ENCODE measurements at regions not wholly inside any gene's neighbourhood (a gene's known extent, or its start where the extent isn't known, plus 50 kb on each side); places are given as distances from the start of the nearest gene placed in this dataset.
"Not testable (repeated sequence)": the region's sequence is repeated elsewhere in the genome, so short reads cannot be mapped to it uniquely, and the experiment has no call there.

GRCh38 chr7:119951614-119952013 lies 321.4 kb upstream of the KCND2 start:
- H3K9me3 ChIP-seq (ENCODE audit: low read depth, low read length); H3K4me1 ChIP-seq (ENCODE audit: insufficient read depth, low read length); H3K4me3 ChIP-seq (ENCODE audit: low read length); H3K27me3 ChIP-seq (ENCODE audit: insufficient read depth, low read length): not testable (repeated sequence)

GRCh38 chr7:119957335-119957734 lies 315.6 kb upstream of the KCND2 start:
- Histone ChIP-seq H3K4me3 (ENCODE audit: low read length) (no peak overlapping the region), H3K4me1 (ENCODE audit: insufficient read depth, low read length) (no peaks in the 10 kb centered on the region), H3K9me3 (ENCODE audit: low read depth, low read length) (no peaks in the 10 kb centered on the region), H3K27me3 (ENCODE audit: insufficient read depth, low read length) (no peaks in the 10 kb centered on the region)

GRCh38 chr7:119959811-119960210 lies 313.2 kb upstream of the KCND2 start:
- Histone ChIP-seq H3K4me1 (ENCODE audit: insufficient read depth, low read length) (no peaks in the 10 kb centered on the region), H3K4me3 (ENCODE audit: low read length) (no peak overlapping the region), H3K27me3 (ENCODE audit: insufficient read depth, low read length) (no peaks in the 10 kb centered on the region), H3K9me3 (ENCODE audit: low read depth, low read length) (no peaks in the 10 kb centered on the region)

- Histone ChIP-seq H3K27me3 (ENCODE audit: insufficient read depth, low read length) (no peaks in the 10 kb centered on the region), H3K9me3 (ENCODE audit: low read depth, low read length) (no peaks in the 10 kb centered on the region), H3K4me1 (ENCODE audit: insufficient read depth, low read length) (no peaks in the 10 kb centered on the region), H3K4me3 (ENCODE audit: low read length) (no peak overlapping the region)
Observed at GRCh38 chr7:119963654-119964053, 309.3 kb upstream of the KCND2 start.

GRCh38 chr7:119964065-119964464 lies 308.9 kb upstream of the KCND2 start:
- H3K27me3 ChIP-seq (ENCODE audit: insufficient read depth, low read length): no peaks in the 10 kb centered on the region
- H3K4me3 ChIP-seq (ENCODE audit: low read length): no peak overlapping the region
- H3K4me1 ChIP-seq (ENCODE audit: insufficient read depth, low read length): no peaks in the 10 kb centered on the region
- no peaks in the 10 kb centered on the region for H3K9me3 ChIP-seq (ENCODE audit: low read depth, low read length)

GRCh38 chr7:119964788-119965542 lies 308.0 kb upstream of the KCND2 start:
- Histone ChIP-seq H3K4me1 (ENCODE audit: insufficient read depth, low read length) (no peaks in the 10 kb centered on the region), H3K9me3 (ENCODE audit: low read depth, low read length) (no peaks in the 10 kb centered on the region), H3K27me3 (ENCODE audit: insufficient read depth, low read length) (no peaks in the 10 kb centered on the region), H3K4me3 (ENCODE audit: low read length) (no peak overlapping the region)

GRCh38 chr7:119967221-119967620 lies 305.8 kb upstream of the KCND2 start:
- Histone ChIP-seq H3K9me3 (ENCODE audit: low read depth, low read length) (no peaks in the 10 kb centered on the region), H3K4me3 (ENCODE audit: low read length) (no peak overlapping the region), H3K27me3 (ENCODE audit: insufficient read depth, low read length) (no peaks in the 10 kb centered on the region), H3K4me1 (ENCODE audit: insufficient read depth, low read length) (no peaks in the 10 kb centered on the region)

- H3K27me3 ChIP-seq (ENCODE audit: insufficient read depth, low read length); H3K9me3 ChIP-seq (ENCODE audit: low read depth, low read length); H3K4me1 ChIP-seq (ENCODE audit: insufficient read depth, low read length); H3K4me3 ChIP-seq (ENCODE audit: low read length): not testable (repeated sequence)
Observed at GRCh38 chr7:119968411-119968810, 304.6 kb upstream of the KCND2 start.

GRCh38 chr7:119969054-119969453 lies 303.9 kb upstream of the KCND2 start:
- Histone ChIP-seq H3K4me1 (ENCODE audit: insufficient read depth, low read length) (no peaks in the 10 kb centered on the region), H3K9me3 (ENCODE audit: low read depth, low read length) (no peaks in the 10 kb centered on the region), H3K4me3 (ENCODE audit: low read length) (no peak overlapping the region), H3K27me3 (ENCODE audit: insufficient read depth, low read length) (no peaks in the 10 kb centered on the region)

GRCh38 chr7:119969763-119970162 lies 303.2 kb upstream of the KCND2 start:
- H3K27me3 ChIP-seq (ENCODE audit: insufficient read depth, low read length): no peaks in the 10 kb centered on the region
- no peaks in the 10 kb centered on the region for H3K9me3 ChIP-seq (ENCODE audit: low read depth, low read length)
- H3K4me1 ChIP-seq (ENCODE audit: insufficient read depth, low read length): no peaks in the 10 kb centered on the region
- H3K4me3 ChIP-seq (ENCODE audit: low read length): no peak overlapping the region

GRCh38 chr7:119974972-119975371 lies 298.0 kb upstream of the KCND2 start:
- H3K4me3 ChIP-seq (ENCODE audit: low read length): no peak overlapping the region
- no peaks in the 10 kb centered on the region for H3K9me3 ChIP-seq (ENCODE audit: low read depth, low read length)
- H3K4me1 ChIP-seq (ENCODE audit: insufficient read depth, low read length): no peaks in the 10 kb centered on the region
- H3K27me3 ChIP-seq (ENCODE audit: insufficient read depth, low read length): no peaks in the 10 kb centered on the region

GRCh38 chr7:119982884-119983283 lies 290.1 kb upstream of the KCND2 start:
- H3K27me3 ChIP-seq (ENCODE audit: insufficient read depth, low read length): no peaks in the 10 kb centered on the region
- H3K4me3 ChIP-seq (ENCODE audit: low read length): no peak overlapping the region
- H3K4me1 ChIP-seq (ENCODE audit: insufficient read depth, low read length): no peaks in the 10 kb centered on the region
- H3K9me3 ChIP-seq (ENCODE audit: low read depth, low read length): peaks cover 3% of the 10 kb centered on the region

GRCh38 chr7:119983468-119983867 lies 289.5 kb upstream of the KCND2 start:
- Histone ChIP-seq H3K9me3 (ENCODE audit: low read depth, low read length) (peaks cover 4% of the 10 kb centered on the region), H3K4me1 (ENCODE audit: insufficient read depth, low read length) (no peaks in the 10 kb centered on the region), H3K4me3 (ENCODE audit: low read length) (no peak overlapping the region), H3K27me3 (ENCODE audit: insufficient read depth, low read length) (no peaks in the 10 kb centered on the region)

- Histone ChIP-seq H3K4me3 (ENCODE audit: low read length) (no peak overlapping the region), H3K4me1 (ENCODE audit: insufficient read depth, low read length) (no peaks in the 10 kb centered on the region), H3K27me3 (ENCODE audit: insufficient read depth, low read length) (no peaks in the 10 kb centered on the region), H3K9me3 (ENCODE audit: low read depth, low read length) (peaks cover 4% of the 10 kb centered on the region)
Observed at GRCh38 chr7:119984247-119984646, 288.7 kb upstream of the KCND2 start.

- Histone ChIP-seq H3K4me1 (ENCODE audit: insufficient read depth, low read length) (no peaks in the 10 kb centered on the region), H3K27me3 (ENCODE audit: insufficient read depth, low read length) (no peaks in the 10 kb centered on the region)
Observed at GRCh38 chr7:119988401-119988800, 284.6 kb upstream of the KCND2 start.

GRCh38 chr7:119994928-119995327 lies 278.0 kb upstream of the KCND2 start:
- H3K27me3 ChIP-seq (ENCODE audit: insufficient read depth, low read length): no peaks in the 10 kb centered on the region
- H3K9me3 ChIP-seq (ENCODE audit: low read depth, low read length): no peaks in the 10 kb centered on the region
- no peaks in the 10 kb centered on the region for H3K4me1 ChIP-seq (ENCODE audit: insufficient read depth, low read length)
- no peak overlapping the region for H3K4me3 ChIP-seq (ENCODE audit: low read length)

More at GRCh38 chr7:119988401-119988800, 284.6 kb upstream of the KCND2 start:
- Histone ChIP-seq H3K4me3 (ENCODE audit: low read length) (no peak overlapping the region), H3K9me3 (ENCODE audit: low read depth, low read length) (peaks cover 4% of the 10 kb centered on the region)
